ENCODE measurements at regions not wholly inside any gene's neighbourhood (a gene's known extent, or its start where the extent isn't known, plus 50 kb on each side); places are given as distances from the start of the nearest gene placed in this dataset.

GRCh38 chr1:95659166-95659565 is 425.2 kb downstream of the RWDD3 start:
- TF ChIP-seq CTCF (conservative IDR thresholded peaks at IDR 0.05; ENCODE audit: low read depth, low read length) (no peak), EZH2 (IDR thresholded peaks at IDR 0.05; ENCODE audit: low read length, unreplicated experiment) (no peak)
